Glomerular endothelial cell (primary cell): ENCODE measurements at regions not wholly inside any gene's neighbourhood (a gene's known extent, or its start where the extent isn't known, plus 50 kb on each side); places are given as distances from the start of the nearest gene placed in this dataset.
"Not testable (repeated sequence)": the region's sequence is repeated elsewhere in the genome, so short reads cannot be mapped to it uniquely, and the experiment has no call there.

ENCODE experiments used
- DNase-seq: peaks from one replicate; pipeline ENCODE4 v3.0.0-alpha.2; 2011; ENCODE audit warnings: low read depth, low spot score; ENCODE audit errors: extremely low read depth

DNA sequence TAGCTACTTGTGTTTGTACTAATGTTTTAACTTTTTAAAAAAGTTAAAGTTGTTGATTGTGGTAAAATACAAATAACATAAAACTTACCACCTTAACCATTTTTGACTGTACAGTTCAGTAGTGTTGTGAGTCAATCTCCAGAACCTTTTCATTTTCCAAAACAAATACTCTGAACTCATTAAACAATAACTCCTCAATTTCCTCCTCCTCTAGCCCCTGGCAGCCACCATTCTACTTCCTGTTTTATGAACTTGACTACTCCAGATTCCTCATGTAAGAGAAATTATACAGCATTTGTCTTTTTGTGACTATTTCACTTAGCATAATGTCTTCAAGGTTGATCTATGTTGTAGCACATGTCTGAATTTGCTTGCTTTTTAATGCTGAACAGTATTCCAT is 299.1 kb upstream of the AMIGO2 start:
- DNase-seq: no peak

DNA sequence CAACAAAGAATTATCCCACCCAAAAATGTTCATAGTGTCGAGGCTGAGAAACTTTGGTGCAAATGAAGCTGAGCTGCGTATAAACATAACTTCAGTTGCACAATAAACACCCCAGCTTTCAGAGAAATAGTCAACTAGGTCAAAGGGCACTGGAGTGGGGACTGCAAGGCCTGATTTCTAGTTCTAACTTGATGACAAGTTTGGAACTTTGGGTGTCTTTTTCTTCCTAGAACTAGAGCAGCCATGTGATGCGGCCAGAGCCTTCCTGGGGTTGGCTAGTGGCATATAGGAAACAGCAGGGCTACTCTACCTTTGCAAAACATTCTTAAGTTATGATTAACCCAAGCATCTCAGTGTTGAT is 298.4 kb upstream of the AMIGO2 start:
- no peak for DNase-seq

DNA sequence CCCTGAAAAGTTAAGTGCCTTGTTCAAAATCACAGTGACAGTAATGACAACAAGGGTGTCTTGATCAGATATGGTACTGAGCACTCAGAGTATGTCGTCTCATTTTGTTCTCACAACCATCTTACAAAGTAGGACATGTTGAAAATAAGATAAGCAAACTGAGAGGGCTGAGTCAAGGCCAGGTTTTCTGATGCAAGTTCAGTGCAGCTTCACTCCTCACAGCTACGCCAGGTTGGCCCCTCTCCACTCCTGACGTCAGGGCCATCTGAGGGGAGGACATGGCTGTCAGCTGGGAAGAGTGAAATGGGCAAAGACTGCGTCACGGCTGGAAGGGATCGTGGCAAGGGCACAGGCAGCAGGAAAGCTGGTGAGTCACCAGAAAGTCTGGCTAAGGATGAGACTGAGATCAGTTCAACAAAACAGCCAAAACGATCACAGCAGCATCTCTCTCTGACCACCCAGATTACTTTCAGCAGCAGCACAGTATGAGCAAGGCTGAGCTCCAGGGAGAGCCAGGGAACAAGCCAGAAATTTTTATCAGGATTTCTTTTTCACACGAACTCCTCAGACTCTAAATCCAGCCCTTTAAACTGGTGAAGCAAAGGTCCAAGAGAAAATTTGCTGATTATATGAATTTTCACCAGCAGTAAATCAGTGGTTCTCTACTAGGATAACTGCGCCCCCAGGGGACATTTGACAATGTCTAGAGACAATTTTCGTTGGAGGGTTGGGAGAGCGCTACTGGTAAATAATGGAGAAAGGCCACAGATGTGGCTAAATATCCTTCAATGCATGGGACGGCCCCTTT is 297.9 kb upstream of the AMIGO2 start:
- DNase-seq: peak; percentile 91

DNA sequence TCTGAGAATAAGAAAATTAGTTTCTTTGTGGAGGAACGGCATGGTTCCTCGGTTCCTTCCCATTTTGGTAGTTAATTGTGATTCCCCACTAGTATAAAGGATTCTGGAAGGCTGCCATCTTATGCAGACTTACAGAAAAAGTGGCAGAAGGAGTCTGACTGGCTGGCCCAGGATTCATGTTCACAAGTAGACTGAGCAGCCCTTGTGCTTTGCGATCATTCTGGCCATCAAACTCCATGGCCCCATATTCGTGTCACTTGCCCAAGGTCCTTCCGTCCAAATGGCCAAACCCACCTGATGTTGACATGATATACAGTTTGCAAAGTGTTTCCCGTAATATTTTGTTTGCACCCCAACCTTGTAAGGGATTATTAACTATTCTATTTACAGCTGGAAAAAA is 297.2 kb upstream of the AMIGO2 start:
- DNase-seq: no peak

DNA sequence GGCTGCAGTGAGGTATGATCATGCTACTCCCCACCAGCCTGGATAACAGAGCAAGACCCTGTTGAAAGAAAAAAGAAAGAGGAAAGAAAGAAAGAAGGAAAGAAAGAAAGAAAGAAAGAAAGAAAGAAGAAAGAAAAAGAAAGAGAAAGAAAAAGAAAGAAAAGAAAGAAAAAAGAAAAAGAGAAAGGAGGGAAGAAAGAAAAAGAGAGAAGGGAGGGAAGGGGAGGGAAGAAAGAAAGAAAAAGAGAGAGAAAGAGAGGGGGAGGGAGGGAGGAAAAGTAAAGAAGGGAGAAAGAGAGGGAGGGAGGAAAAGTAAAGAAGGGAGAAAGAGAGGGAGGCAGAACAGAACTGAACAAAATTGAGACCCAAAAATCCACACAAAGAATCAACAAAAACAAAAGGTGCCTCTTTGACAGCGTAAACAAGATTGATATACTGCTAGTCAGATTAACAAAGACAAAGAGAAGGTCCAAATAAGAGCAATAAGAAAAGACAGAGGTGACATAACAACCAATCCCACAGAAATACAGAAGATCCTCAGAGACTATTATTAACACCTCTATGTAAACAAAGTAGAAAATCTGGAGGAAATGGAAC is 293.9 kb upstream of the AMIGO2 start:
- DNase-seq: no peak

DNA sequence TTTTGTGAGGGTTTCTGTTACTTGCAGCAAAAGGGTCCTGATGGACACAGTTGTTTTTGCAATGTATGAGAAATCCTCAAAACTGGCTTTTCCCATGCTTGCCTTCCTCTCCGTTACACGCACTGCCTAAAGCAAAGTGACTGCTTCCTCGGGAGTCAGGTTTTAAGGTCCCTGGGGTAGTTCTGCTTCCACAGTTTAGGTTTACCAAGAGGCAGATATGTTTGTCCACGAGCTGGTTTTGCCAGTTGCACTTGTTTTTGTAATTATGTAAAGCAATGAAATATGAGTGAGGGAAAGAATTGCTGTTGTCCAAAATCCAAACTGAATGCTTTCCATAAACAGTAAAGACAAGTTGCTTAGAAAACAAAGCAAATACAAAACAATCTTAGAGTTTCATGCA is 290.7 kb upstream of the AMIGO2 start:
- DNase-seq: no peak

DNA sequence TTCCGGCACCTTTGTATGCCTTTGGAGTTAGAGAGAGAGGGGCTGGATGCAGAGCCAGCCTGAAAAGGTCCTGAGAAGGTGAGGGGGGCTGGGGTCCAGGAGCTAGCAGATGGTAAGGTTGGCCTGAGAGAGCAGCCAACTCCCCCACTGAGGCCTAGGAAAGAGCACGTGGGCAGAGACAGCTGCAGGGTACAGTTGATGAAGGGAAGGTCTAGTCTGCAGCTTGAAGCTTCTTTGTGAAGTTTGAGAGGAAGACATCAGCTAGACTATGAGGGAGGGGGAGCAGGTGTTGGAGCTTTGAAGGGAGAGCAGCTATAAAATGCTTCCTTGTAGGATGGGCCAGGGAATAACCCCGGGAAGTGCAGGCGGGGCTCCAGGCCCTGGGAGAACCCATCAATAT is 289.3 kb upstream of the AMIGO2 start:
- no peak for DNase-seq

DNA sequence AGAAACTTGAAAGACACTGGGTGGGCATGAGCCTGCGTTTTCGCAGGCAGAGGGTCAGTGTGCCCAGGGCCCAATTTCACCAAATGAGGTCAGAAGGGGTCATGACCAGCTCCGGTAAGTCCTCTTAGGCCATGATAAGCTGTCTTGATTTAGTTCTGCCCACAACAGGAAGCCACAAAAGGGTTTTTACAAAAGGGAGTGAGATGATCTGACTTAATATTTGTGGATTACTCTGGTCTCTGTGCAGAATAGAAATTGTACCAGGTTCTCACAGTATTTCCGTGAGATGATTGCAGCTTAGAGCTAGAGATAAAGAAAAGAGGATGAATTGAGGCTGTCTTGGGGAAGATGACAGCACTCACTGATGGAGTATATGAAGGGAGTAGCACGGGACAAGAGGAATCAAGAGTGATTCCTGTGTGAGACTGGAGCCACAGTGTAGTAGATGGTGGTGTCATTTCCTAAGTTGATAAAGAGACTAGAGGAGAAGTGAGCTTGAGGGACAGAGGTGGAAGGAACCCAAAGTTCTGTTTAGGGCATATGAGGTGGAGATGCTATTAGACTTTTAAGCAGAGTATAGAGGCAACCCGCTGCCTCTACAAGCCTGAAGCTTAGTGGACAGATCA is 288.3 kb upstream of the AMIGO2 start:
- DNase-seq: no peak

DNA sequence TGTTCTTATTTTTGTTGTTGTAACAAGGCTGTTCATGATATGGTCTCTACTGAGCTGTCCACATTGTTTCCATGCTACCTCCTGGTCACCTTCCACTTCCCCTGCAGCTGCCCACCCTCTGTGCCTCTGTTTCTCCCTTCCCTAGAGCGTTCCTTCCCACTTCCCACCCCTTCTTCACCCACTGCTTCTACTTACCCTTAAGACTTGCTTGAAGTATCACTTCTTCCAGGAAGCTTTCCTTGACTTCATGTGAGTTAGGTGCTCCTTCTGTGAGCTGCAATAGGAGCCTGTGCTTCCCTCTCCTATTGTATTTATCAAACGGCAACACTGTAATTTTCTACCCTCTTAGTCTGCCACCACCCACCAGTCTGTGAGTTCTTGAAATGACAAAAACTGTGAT is 286.8 kb upstream of the AMIGO2 start:
- DNase-seq: no peak

DNA sequence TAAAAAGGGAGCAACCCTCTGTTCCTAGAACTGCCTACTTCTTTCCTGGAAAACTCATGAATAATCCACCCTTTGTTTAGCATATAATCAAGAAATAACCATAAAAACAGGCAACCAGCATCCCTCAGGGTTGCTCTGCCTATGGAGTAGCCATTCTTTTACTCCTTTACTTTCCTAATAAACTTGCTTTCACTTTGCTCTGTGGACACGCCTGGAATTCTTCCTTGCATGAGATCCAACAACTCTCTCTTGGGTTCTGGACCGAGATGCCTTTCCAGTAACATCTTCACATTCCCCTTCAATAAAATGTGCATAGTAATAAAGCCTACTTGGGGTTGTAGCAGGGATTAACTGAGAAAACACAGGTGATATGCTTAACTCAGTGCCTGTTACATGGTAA is 286.4 kb upstream of the AMIGO2 start:
- DNase-seq: no peak

DNA sequence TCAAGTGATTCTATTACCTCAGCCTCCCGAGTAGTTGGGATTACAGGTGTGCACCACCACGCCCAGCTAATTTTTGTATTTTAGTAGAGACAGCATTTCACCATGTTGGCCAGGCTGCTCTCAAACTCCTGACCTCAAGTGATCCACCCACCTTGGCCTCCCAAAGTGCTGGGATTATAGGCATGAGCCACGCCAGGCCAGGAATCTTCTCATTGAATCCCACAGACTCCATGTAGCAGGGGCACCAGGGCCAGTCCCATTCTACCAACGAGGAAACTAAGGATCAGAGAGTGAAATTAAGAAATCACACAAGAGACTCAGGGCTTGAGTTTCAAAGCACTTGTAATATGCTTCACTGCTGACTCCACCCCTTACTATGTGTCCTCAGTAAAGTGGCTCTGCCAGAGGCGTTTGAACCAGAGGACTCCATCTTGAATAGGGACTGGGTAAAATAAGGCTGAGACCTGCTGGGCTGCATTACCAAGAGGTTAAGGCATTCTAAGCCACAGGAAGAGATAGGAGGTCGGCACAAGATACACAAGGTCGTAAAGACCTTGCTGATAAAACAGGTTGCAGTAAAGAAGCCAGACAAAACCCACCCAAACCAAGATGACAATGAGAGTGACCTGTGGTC is 285.8 kb upstream of the AMIGO2 start:
- not testable (repeated sequence) for DNase-seq

DNA sequence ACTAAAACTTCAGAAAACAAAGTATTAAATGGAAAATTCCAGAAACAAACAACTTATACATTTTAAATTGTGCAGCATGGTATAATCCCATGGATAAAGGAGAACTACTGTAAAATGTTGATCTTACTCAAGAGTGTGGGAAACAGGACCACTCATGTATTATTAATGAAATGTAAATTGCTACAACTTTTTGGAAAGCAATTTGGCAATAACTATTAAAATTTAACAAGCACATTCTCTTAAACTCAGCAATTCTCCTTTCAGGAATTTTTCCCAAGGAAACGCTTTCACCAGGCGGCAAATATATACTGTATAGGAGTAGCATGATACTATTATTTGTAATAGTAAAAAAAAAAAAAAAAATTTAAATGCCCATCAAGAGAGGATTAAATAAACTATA is 284.5 kb upstream of the AMIGO2 start:
- DNase-seq: no peak

DNA sequence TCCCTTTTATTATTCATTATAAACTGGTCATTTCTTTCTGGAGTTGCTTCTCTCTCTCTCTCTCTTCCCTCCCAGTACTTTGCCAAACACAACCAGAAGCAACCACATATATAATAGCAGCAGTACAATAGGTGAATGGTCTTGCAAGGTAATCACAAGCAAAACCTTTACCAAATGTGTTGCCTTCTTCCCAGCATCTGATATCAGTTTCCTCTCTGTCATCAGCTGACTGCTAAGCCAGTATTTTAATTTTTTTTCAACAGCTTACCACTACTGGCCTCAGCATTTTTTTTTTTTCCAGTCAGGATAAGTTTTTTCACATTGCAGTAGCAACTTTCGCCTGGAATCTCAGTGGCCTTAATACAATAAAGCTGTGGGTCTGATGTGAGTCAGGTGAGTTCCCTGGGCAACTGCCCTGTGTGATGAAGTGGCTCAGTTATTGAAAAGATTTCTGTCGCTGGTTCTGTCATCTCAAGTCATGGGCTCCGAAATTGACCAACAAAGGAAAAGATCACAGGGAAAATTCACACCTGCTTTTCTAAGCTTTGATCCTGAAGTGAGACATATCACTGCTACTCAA is 282.5 kb upstream of the AMIGO2 start:
- DNase-seq: no peak

DNA sequence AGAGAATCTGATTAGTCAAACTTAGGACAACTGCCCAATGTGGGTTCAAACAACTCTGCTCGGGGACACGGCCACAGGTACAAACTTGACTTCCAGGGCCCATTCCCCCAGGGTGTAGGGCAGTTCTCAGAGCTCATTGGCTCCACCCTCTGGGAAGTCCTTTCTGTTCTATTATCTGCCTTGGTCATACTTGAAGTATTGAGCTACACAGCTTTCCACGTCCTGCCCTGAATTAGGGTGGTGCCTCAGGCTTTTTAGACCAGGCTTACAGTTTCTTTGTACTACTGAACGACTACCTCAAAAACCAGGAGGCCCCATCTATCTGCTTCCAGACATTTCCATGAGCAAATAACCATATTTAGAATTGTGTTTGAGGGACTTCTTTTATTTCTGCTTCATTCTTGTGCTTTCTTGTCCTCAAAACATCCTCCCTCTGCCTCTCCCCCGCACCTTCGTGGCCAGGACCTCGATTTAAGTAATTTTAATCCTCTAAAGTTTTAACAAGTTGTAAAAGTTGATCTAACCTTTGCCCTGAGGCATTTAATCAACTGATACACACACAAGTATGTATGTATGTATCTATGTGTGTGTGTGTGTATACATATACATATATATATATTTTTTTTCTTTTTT is 281.7 kb upstream of the AMIGO2 start:
- DNase-seq: no peak

DNA sequence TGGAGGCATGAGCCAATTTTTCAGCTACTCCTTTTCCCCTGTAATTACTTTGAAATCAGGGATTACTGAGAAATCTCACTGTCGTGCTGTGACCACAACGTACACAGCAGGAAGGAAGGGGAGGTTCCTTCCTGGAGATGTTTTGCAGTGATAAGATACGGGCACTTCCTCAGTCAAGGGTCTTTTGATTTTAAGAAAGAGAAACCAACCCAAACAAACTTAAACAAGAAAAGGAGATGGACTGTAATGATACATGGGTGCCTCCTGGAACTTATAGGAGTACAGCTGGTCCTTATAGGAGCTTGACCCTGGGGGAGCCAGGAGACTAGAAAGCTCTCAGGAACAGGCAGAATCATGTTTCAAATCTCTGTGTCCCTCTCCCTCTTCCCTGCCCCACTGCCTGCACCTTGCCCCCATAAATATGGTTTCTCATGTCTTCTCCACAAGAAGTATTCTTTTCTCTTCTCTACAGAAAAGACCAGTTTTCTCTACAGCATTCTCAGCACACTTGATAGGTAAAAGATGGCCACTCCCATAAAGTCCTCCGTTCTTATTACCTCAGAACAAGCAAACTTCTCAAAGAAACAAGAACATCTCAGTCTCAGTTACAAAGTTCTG is 281.1 kb upstream of the AMIGO2 start:
- DNase-seq: peak; percentile 63

DNA sequence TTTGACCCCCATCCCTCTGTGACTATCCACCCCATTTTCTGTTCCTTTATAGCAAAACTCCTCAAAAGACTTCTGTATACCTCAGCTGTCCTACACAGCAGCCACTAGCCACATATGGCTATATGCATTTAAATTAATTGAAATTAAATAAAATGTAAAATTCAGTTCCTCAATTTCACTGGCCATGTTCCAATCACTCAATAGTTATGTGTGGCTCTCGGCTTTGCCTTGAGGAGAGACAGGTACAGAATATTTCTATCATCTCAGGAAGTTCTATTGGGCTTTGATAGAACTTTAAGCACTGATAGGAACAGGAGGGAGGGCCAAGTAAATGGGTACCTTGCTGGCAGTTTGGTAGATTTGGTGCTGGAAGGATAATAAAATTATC is 280.3 kb upstream of the AMIGO2 start:
- DNase-seq: no peak

DNA sequence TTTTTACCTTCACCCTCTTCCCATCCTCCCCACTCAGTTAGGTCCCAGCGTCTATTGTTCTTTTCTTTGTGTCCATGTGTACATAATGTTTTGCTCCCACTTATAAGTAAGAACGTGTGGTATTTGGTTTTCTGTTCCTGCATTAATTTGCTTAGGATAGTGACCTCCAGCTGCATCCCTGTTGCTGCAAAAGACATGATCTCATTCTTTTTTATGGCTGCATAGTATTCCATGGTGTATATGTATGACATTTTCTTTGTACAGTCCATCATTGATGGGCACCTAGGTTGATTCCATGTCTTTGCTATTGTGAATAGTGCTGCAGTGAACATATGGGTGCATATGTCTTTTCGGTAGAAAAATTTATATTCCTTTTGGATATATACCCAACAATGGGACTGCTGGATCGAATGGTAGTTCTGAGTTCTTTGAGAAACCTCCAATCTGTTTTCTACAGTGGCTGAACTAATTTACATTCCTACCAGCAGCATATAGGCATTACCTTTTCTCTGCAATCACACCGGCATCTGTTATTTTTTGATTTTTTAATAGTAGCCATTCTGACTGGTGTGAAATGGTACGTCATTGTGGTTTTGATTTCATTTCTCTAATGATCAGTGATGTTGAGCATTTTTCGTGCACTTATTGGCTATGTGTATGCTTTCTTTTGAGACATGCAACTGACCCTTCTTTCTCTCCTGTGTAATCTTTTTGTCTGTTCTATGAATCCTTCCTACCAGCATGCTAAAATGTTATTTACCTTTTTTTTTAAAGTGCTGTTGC is 279.7 kb upstream of the AMIGO2 start:
- no peak for DNase-seq

DNA sequence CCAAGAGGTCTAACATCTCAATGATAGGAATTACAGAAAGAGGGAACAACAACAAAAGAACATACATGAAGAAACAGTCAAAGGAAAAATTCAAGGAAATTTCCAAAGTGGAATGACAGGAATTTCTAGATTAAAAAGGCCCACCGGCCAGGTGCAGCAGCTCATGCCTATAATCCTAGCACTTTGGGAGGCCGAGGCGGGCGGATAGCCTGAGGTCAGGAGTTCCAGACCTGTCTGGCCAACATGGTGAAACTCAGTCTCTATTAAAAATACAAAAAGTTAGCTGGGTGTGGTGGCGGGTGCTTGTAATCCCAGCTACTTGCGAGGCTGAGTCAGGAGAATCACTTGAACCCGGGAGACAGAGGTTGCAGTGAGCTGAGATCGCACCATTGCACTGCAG is 277.2 kb upstream of the AMIGO2 start:
- not testable (repeated sequence) for DNase-seq

DNA sequence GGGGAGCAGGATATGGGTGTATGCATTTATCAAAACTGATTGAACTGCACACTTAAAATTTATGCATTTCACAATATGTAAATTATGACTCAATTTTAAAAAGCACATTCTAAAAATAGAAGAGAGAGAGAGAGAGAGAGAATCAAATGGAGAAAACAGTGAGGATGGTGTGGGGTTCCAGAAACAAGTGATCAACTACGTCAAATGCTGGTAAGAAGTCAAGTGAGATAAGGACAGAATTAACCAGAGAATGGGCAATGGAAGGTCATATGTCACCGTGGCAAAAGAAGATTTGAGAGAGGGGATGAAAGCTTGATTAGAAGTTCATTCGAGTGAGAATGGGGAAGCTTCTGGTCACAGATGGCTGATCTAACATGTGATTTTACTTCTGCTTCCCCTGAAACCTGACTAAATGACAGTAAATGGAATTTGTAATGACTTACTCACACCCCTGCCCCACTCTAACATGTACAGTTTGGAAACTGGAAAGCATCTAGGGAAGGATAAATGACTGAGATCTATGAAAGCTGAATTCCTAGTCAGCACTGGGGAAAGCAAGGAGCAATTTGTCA is 276.5 kb upstream of the AMIGO2 start:
- DNase-seq: no peak
